ENCODE measurements at regions not wholly inside any gene's neighbourhood (a gene's known extent, or its start where the extent isn't known, plus 50 kb on each side); places are given as distances from the start of the nearest gene placed in this dataset.

- TF ChIP-seq CTCF (IDR thresholded peaks at IDR 0.05) (no peak), POLR2A (IDR thresholded peaks at IDR 0.05) (no peak), POLR2AphosphoS5 (IDR thresholded peaks at IDR 0.05) (no peak)
These were observed 400.9 kb downstream of the TSN start for GRCh38 chr2:122156176-122156890.

All from gastroesophageal sphincter (tissue), 3 donors.